HepG2 (cell line): ENCODE measurements at regions not wholly inside any gene's neighbourhood (a gene's known extent, or its start where the extent isn't known, plus 50 kb on each side); places are given as distances from the start of the nearest gene placed in this dataset.

Source experiments
- FOXK2 ChIP-seq: fragments of 450-650 bp; IDR thresholded peaks from 2 replicates; pipeline ENCODE4 v1.6.1; 2016
- KDM5A ChIP-seq: fragments of 200-600 bp; sonication (generic); IDR thresholded peaks from 2 replicates; pipeline ENCODE4 v1.7.0; 2018; ENCODE audit warnings: antibody characterized with exemption, mild to moderate bottlenecking, low read length, borderline replicate concordance
- RAD21 ChIP-seq: fragments of 450-650 bp; formaldehyde crosslinking; IDR thresholded peaks from 2 replicates; pipeline ENCODE4 v1.5.0; 2020; ENCODE audit warnings: mild to moderate bottlenecking
- ZFP62 ChIP-seq: sonication (generic); formaldehyde crosslinking; IDR thresholded peaks from 2 replicates; pipeline ENCODE4 v1.4.0; 2020; ENCODE audit warnings: missing genetic modification reagents
- ZNF136 ChIP-seq: sonication (generic); formaldehyde crosslinking; IDR thresholded peaks from 2 replicates; pipeline ENCODE4 v1.8.1; 2022; ENCODE audit warnings: low read depth, mild to moderate bottlenecking, moderate library complexity, missing genetic modification reagents
- ZNF747 ChIP-seq: sonication (generic); formaldehyde crosslinking; IDR thresholded peaks from 2 replicates; pipeline ENCODE4 v1.8.1; 2023; ENCODE audit warnings: missing genetic modification reagents, mild to moderate bottlenecking, borderline replicate concordance

- no peak for TF ChIP-seq ZFP62 (CRISPR knock-in tag)
- no peak for TF ChIP-seq RAD21 (CRISPR knock-in tag)
- no peak for TF ChIP-seq FOXK2
- TF ChIP-seq KDM5A, result no peak
- TF ChIP-seq ZNF747 (CRISPR knock-in tag), result no peak
- no peak for TF ChIP-seq ZNF136 (CRISPR knock-in tag)
Measured at GRCh38 chr4:146114066-146114465, 61.5 kb upstream of the LSM6 start.
